Neural cell (in vitro differentiated cells): ENCODE measurements at regions not wholly inside any gene's neighbourhood (a gene's known extent, or its start where the extent isn't known, plus 50 kb on each side); places are given as distances from the start of the nearest gene placed in this dataset.

ENCODE experiments used
- H2AFZ ChIP-seq: fragments of 200-600, 300-800 bp; sonication (generic), shearing (Covaris generic); 2 replicates; pipeline ENCODE4 v1.6.0; 2014; ENCODE audit warnings: low read depth, mild to moderate bottlenecking, antibody characterized with exemption, low read length, moderate library complexity
- H3F3A ChIP-seq: fragments of 200-600 bp; shearing (Covaris generic); 2 replicates; pipeline ENCODE4 v1.6.1; 2016; ENCODE audit warnings: mild to moderate bottlenecking, moderate library complexity, mixed read lengths, antibody characterized with exemption, low read length; ENCODE audit not compliant: insufficient read depth, poor library complexity, severe bottlenecking
- H3K27ac ChIP-seq: fragments of 200-600, 300-800 bp; sonication (generic), shearing (Covaris generic); 2 replicates; pipeline ENCODE4 v1.5.1; 2014; ENCODE audit warnings: mild to moderate bottlenecking, low read length, moderate library complexity
- H3K27me3 ChIP-seq: fragments of 300-800, 200-600 bp; sonication (generic), shearing (Covaris generic); 2 replicates; pipeline ENCODE4 v1.6.0; 2014; ENCODE audit warnings: mild to moderate bottlenecking, low read depth, low read length, moderate library complexity; ENCODE audit not compliant: insufficient read depth
- H3K36me3 ChIP-seq: fragments of 300-800, 200-600 bp; sonication (generic), shearing (Covaris generic); 2 replicates; pipeline ENCODE4 v1.5.1; 2014; ENCODE audit warnings: mild to moderate bottlenecking, antibody characterized with exemption, low read length, moderate library complexity; ENCODE audit not compliant: insufficient read depth
- H3K4me2 ChIP-seq: fragments of 300-800, 200-600 bp; sonication (generic), shearing (Covaris generic); 2 replicates; pipeline ENCODE4 v1.6.0; 2014; ENCODE audit warnings: mild to moderate bottlenecking, low read length
- H3K4me3 ChIP-seq: fragments of 300-800, 200-600 bp; sonication (generic), shearing (Covaris generic); 2 replicates; pipeline ENCODE4 v1.5.1; 2014; ENCODE audit warnings: mild to moderate bottlenecking, low read length, moderate library complexity
- H3K79me2 ChIP-seq: fragments of 200-600 bp; shearing (Covaris generic); replicated peaks from 2 replicates; pipeline ENCODE4 v1.6.0; 2014; ENCODE audit warnings: mild to moderate bottlenecking, low read length, moderate library complexity; ENCODE audit not compliant: insufficient read depth
- H3K9ac ChIP-seq: fragments of 300-800, 200-600 bp; sonication (generic), shearing (Covaris generic); 2 replicates; pipeline ENCODE4 v1.6.1; 2016; ENCODE audit warnings: mild to moderate bottlenecking, low read length, mixed read lengths
- H3K9me2 ChIP-seq: fragments of 200-600 bp; shearing (Covaris generic); 2 replicates; pipeline ENCODE4 v1.6.1; 2016; ENCODE audit warnings: mild to moderate bottlenecking, low read length, mixed read lengths; ENCODE audit not compliant: insufficient read depth
- H3K9me3 ChIP-seq: fragments of 200-600, 300-800 bp; sonication (generic), shearing (Covaris generic); 2 replicates; pipeline ENCODE4 v1.6.1; 2016; ENCODE audit warnings: mild to moderate bottlenecking, mixed run types, low read length, moderate library complexity, mixed read lengths
- H4K20me1 ChIP-seq: fragments of 200-600 bp; shearing (Covaris generic); 2 replicates; pipeline ENCODE4 v1.6.1; 2016; ENCODE audit warnings: mild to moderate bottlenecking, mixed run types; ENCODE audit not compliant: insufficient read depth
- EP300 ChIP-seq: fragments of 450-650 bp; conservative IDR thresholded peaks from 2 replicates; pipeline ENCODE4 v1.6.1; 2014; ENCODE audit warnings: antibody characterized with exemption, mild to moderate bottlenecking, moderate library complexity; ENCODE audit not compliant: poor library complexity, severe bottlenecking
- EZH2 ChIP-seq: fragments of 200-600, 300-800 bp; shearing (Covaris generic), sonication (generic); IDR thresholded peaks from 2 replicates; pipeline ENCODE4 v1.6.1; 2014; ENCODE audit warnings: antibody characterized with exemption, low read length, borderline replicate concordance, mild to moderate bottlenecking; ENCODE audit not compliant: insufficient read depth, poor library complexity, severe bottlenecking
- MXI1 ChIP-seq: fragments of 450-650 bp; conservative IDR thresholded peaks from 2 replicates; pipeline ENCODE4 v1.6.1; 2014; ENCODE audit warnings: antibody characterized with exemption, mild to moderate bottlenecking; ENCODE audit not compliant: poor library complexity, severe bottlenecking
- POLR2AphosphoS5 ChIP-seq: IDR thresholded peaks from 2 replicates; pipeline ENCODE4 v1.6.1; 2012
- RAD21 ChIP-seq: fragments of 450-650 bp; conservative IDR thresholded peaks from 2 replicates; pipeline ENCODE4 v1.6.1; 2014; ENCODE audit warnings: antibody characterized with exemption, mild to moderate bottlenecking, moderate library complexity
- SMC3 ChIP-seq: fragments of 450-650 bp; conservative IDR thresholded peaks from 2 replicates; pipeline ENCODE4 v1.6.1; 2014; ENCODE audit warnings: antibody characterized with exemption, mild to moderate bottlenecking, moderate library complexity; ENCODE audit not compliant: poor library complexity
- TAF1 ChIP-seq: IDR thresholded peaks from 2 replicates; pipeline ENCODE4 v1.6.1; 2012; ENCODE audit warnings: low read depth
- TF ChIP-seq, protein P1 (sequence below): IDR thresholded peaks from 2 replicates; pipeline ENCODE4 v1.6.1; 2012; ENCODE audit warnings: borderline replicate concordance
- TF ChIP-seq, protein P2 (sequence below): fragments of 450-650 bp; IDR thresholded peaks from 2 replicates; pipeline ENCODE4 v1.5.1; 2014; ENCODE audit warnings: antibody characterized with exemption, mild to moderate bottlenecking, moderate library complexity; ENCODE audit not compliant: poor library complexity, severe bottlenecking

DNA sequence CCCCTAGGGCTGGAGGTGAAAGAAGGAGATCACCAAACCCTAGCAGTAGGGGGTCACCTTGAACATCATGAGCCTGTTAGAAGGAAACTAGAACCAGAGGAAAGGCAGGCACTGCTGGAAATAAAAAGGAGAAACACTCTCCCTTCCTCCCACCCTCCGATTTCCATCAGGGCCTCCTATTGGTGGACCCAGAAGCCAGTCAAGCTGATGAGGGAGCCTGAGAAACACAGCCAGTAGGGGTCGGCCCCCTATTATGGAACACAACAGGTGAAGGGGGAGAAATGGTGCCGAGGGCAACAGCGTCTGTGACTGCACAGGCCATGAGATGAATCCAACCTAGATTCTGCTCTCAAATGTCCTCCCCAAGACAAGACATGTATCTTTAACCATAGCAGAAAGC lies 156.1 kb upstream of the LRFN2 start:
- H3K4me2 ChIP-seq, result no peak overlapping the region
- H3K36me3 ChIP-seq, result no peaks in the 10 kb centered on the region
- no peak overlapping the region for H3K9ac ChIP-seq
- no peak overlapping the region for H3K27ac ChIP-seq
- no peak for TF ChIP-seq RAD21
- no peak for TF ChIP-seq EP300
- TF ChIP-seq TAF1, result no peak
- TF ChIP-seq MXI1, result no peak
- TF ChIP-seq, protein P1, sequence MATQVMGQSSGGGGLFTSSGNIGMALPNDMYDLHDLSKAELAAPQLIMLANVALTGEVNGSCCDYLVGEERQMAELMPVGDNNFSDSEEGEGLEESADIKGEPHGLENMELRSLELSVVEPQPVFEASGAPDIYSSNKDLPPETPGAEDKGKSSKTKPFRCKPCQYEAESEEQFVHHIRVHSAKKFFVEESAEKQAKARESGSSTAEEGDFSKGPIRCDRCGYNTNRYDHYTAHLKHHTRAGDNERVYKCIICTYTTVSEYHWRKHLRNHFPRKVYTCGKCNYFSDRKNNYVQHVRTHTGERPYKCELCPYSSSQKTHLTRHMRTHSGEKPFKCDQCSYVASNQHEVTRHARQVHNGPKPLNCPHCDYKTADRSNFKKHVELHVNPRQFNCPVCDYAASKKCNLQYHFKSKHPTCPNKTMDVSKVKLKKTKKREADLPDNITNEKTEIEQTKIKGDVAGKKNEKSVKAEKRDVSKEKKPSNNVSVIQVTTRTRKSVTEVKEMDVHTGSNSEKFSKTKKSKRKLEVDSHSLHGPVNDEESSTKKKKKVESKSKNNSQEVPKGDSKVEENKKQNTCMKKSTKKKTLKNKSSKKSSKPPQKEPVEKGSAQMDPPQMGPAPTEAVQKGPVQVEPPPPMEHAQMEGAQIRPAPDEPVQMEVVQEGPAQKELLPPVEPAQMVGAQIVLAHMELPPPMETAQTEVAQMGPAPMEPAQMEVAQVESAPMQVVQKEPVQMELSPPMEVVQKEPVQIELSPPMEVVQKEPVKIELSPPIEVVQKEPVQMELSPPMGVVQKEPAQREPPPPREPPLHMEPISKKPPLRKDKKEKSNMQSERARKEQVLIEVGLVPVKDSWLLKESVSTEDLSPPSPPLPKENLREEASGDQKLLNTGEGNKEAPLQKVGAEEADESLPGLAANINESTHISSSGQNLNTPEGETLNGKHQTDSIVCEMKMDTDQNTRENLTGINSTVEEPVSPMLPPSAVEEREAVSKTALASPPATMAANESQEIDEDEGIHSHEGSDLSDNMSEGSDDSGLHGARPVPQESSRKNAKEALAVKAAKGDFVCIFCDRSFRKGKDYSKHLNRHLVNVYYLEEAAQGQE, result no peak
- no peak for TF ChIP-seq SMC3
- TF ChIP-seq POLR2AphosphoS5, result no peak
- TF ChIP-seq EZH2, result no peak
- TF ChIP-seq, protein P2, sequence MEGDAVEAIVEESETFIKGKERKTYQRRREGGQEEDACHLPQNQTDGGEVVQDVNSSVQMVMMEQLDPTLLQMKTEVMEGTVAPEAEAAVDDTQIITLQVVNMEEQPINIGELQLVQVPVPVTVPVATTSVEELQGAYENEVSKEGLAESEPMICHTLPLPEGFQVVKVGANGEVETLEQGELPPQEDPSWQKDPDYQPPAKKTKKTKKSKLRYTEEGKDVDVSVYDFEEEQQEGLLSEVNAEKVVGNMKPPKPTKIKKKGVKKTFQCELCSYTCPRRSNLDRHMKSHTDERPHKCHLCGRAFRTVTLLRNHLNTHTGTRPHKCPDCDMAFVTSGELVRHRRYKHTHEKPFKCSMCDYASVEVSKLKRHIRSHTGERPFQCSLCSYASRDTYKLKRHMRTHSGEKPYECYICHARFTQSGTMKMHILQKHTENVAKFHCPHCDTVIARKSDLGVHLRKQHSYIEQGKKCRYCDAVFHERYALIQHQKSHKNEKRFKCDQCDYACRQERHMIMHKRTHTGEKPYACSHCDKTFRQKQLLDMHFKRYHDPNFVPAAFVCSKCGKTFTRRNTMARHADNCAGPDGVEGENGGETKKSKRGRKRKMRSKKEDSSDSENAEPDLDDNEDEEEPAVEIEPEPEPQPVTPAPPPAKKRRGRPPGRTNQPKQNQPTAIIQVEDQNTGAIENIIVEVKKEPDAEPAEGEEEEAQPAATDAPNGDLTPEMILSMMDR, result no peak
- H3F3A ChIP-seq, result no peaks in the 10 kb centered on the region
- no peak overlapping the region for H3K4me3 ChIP-seq
- H3K79me2 ChIP-seq, result no peaks in the 10 kb centered on the region
- H3K27me3 ChIP-seq, result no peaks in the 10 kb centered on the region
- no peaks in the 10 kb centered on the region for H3K9me3 ChIP-seq
- H3K9me2 ChIP-seq, result no peaks in the 10 kb centered on the region
- no peak overlapping the region for H2AFZ ChIP-seq
- no peaks in the 10 kb centered on the region for H4K20me1 ChIP-seq

DNA sequence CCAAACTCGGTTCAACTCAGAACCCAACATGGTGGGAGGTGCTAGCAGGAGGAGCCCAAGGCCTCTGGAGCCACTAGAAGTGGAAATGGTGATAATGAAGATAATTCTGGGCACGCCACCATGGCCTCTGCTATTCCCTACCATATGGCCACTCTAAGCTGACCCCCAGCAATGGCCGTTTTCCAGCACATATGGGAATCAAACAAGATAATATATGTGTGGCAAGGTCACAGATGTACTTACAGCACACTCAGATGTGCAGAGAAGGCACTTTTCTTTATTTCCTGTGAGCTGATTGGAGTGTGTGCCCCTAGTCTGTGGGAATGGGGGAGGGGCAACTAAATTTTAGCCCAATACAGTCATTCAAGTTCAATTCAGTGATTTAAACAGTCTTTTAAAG lies 153.4 kb upstream of the LRFN2 start:
- no peak overlapping the region for H3K9ac ChIP-seq
- H3K36me3 ChIP-seq, result no peaks in the 10 kb centered on the region
- no peaks in the 10 kb centered on the region for H3K9me3 ChIP-seq
- H3K79me2 ChIP-seq, result no peaks in the 10 kb centered on the region
- H4K20me1 ChIP-seq, result no peaks in the 10 kb centered on the region
- H3F3A ChIP-seq, result no peaks in the 10 kb centered on the region
- no peaks in the 10 kb centered on the region for H3K9me2 ChIP-seq
- no peak overlapping the region for H2AFZ ChIP-seq
- no peak overlapping the region for H3K4me3 ChIP-seq
- no peak overlapping the region for H3K27ac ChIP-seq
- TF ChIP-seq, protein P2, result no peak
- TF ChIP-seq TAF1, result no peak
- TF ChIP-seq EZH2, result no peak
- TF ChIP-seq POLR2AphosphoS5, result no peak
- TF ChIP-seq, protein P1, result no peak
- TF ChIP-seq EP300, result no peak
- no peak for TF ChIP-seq SMC3
- TF ChIP-seq RAD21, result no peak
- TF ChIP-seq MXI1, result no peak
- H3K4me2 ChIP-seq, result no peak overlapping the region
- H3K27me3 ChIP-seq, result no peaks in the 10 kb centered on the region
